Body of pancreas (tissue), 4 donors: ENCODE measurements at regions not wholly inside any gene's neighbourhood (a gene's known extent, or its start where the extent isn't known, plus 50 kb on each side); places are given as distances from the start of the nearest gene placed in this dataset.

ENCODE experiments used
- ATAC-seq: fragments of 150-250 bp; one replicate; pipeline ENCODE4 v1.9.1; 2016
- DNase-seq, 4 donors: peaks; one replicate each; pipeline ENCODE4 v3.0.0-alpha.2; 2019
- H3K27ac ChIP-seq, 4 donors: fragments of 200-600 bp; sonication (generic); 1 replicate in 3 of 4; 2 replicates in 1 of 4; pipeline versions ENCODE4 v1.5.1 to v1.6.1; 2016 to 2019; ENCODE audit warnings: mild to moderate bottlenecking in 1 of 4, mixed read lengths in 1 of 4, moderate library complexity in 1 of 4
- H3K27me3 ChIP-seq, 2 donors: fragments of 200-600 bp; sonication (generic); one replicate each; pipeline ENCODE4 v1.6.0; 2016; ENCODE audit warnings: mild to moderate bottlenecking in 1 of 2
- H3K36me3 ChIP-seq, 2 donors: fragments of 200-600 bp; sonication (generic); replicated peaks in 1 of 2; 2 replicates each; pipeline ENCODE4 v1.5.1; 2016; ENCODE audit warnings: low read depth in 2 of 2; ENCODE audit not compliant: insufficient read depth in 1 of 2
- H3K4me1 ChIP-seq: fragments of 200-600 bp; sonication (generic); one replicate; pipeline ENCODE4 v1.6.0; 2016
- H3K4me3 ChIP-seq, 2 donors: fragments of 200-600 bp; sonication (generic); 1 replicate in 1 of 2; 2 replicates in 1 of 2; pipeline ENCODE4 v1.5.1; 2016 to 2019
- H3K9me3 ChIP-seq, 3 donors: fragments of 200-600 bp; sonication (generic); 1 replicate in 2 of 3; 2 replicates in 1 of 3; pipeline ENCODE4 v1.5.1; 2016
- POLR2A ChIP-seq, 3 donors: fragments of 450-650 bp; IDR thresholded peaks; one replicate each; pipeline ENCODE4 v1.6.1; 2016; ENCODE audit warnings: antibody characterized with exemption in 3 of 3, mild to moderate bottlenecking in 2 of 3
- WGBS, 2 donors: methylation state at CpG; one replicate each; pipeline ENCODE4 v1.1.5; 2017; 5-methylcytosine and 5-hydroxymethylcytosine counted together
- intact Hi-C: fragments of 100-400 bp; cut with DNase I; formaldehyde crosslinking; loops from one replicate; pipeline ENCODE4 v1.15.1; 2023
- TF ChIP-seq, protein P1 (sequence below), 7 experiments: fragments of 450-650 bp in 4 of 7; fragments of 200-600 bp in 3 of 7; sonication (generic) in 3 of 7; IDR thresholded peaks; one replicate each; pipeline ENCODE4 v1.5.1; 2016 to 2019; ENCODE audit warnings: antibody characterized with exemption in 7 of 7

DNA sequence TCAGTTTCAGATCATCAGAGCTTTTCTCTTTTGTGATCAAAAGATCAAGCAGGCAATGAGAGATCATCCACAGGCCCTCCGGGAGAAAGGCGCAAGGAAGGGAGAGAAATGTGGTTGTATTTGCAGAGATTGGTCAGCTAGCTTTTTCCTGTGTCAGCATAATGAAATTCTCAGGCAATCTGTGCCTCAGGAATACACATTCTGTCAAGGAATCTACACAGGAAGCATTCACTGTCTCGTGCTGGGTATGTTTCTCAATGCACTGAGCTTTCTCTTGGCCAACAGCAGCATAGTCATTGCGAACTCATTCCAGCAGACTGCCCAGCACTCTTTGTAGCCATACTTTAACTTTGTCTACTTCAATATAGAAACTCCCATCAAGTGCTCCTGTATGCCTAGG lies 413.7 kb downstream of the PPP3CA start:
- no peak for TF ChIP-seq POLR2A (IDR thresholded peaks at IDR 0.05)
- TF ChIP-seq, protein P1, sequence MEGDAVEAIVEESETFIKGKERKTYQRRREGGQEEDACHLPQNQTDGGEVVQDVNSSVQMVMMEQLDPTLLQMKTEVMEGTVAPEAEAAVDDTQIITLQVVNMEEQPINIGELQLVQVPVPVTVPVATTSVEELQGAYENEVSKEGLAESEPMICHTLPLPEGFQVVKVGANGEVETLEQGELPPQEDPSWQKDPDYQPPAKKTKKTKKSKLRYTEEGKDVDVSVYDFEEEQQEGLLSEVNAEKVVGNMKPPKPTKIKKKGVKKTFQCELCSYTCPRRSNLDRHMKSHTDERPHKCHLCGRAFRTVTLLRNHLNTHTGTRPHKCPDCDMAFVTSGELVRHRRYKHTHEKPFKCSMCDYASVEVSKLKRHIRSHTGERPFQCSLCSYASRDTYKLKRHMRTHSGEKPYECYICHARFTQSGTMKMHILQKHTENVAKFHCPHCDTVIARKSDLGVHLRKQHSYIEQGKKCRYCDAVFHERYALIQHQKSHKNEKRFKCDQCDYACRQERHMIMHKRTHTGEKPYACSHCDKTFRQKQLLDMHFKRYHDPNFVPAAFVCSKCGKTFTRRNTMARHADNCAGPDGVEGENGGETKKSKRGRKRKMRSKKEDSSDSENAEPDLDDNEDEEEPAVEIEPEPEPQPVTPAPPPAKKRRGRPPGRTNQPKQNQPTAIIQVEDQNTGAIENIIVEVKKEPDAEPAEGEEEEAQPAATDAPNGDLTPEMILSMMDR (IDR thresholded peaks at IDR 0.05) = no peak
- Histone ChIP-seq H3K36me3 (no peaks in the 10 kb centered on the region), H3K4me3 (no peak overlapping the region), H3K4me1 (no peaks in the 10 kb centered on the region), H3K27ac (no peak overlapping the region), H3K27me3 (no peaks in the 10 kb centered on the region), H3K9me3 (no peaks in the 10 kb centered on the region)
- 65 to 70% methylated on average over 4 of the region's 4 CpGs for WGBS, 2 donors
- DNase-seq = no peak
- ATAC-seq = no peak
- intact Hi-C loops = no loop called here

DNA sequence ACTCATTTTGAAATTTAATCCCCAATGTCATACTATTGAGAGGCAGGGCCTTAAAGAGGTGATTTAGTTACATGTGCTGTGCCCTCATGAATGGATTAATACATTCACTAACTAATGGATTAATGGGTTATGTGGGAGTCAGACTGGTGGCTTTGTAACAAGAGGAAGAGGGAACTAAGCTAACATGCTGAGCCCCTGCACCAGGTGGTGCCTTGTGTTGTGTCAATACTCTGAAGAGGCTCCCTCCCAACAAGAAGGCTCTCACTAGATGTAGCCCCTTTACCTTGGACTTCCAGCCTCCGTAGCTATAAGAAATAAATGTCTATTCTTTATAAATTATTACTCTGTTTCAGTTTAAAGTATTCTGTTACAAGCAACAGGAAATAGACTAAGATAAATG lies 411.9 kb upstream of the EMCN start:
- 36 to 64% methylated on average over 1 of the region's 1 CpG for WGBS, 2 donors
- H3K27me3 ChIP-seq = no peaks in the 10 kb centered on the region
- no peak overlapping the region for H3K27ac ChIP-seq
- H3K36me3 ChIP-seq = no peaks in the 10 kb centered on the region
- DNase-seq = no peak
- no peak for TF ChIP-seq POLR2A (IDR thresholded peaks at IDR 0.05)
- TF ChIP-seq, protein P1 (IDR thresholded peaks at IDR 0.05) = no peak
- no peak overlapping the region for H3K4me3 ChIP-seq
- intact Hi-C loops = no loop called here
- H3K4me1 ChIP-seq = no peaks in the 10 kb centered on the region
- no peaks in the 10 kb centered on the region for H3K9me3 ChIP-seq
- ATAC-seq = no peak

DNA sequence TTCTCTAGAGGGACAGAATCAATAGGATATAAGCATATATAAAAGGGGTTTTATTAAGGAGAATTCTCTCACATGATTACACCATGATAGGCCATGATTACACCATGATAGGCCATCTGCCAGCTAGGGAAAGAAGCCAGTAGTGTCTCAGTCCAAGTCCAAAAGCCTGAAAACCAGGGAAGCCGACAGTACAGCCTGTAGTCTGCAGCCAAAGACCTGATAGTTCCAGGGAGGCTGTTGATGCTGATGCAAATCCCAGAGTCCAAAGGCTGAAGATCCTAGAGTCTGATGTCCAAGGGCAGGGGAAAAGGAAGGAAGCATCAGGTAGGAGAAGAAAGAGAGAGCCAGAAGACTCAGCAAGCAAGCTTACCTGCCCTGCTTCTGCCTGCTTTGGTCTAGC lies 411.3 kb upstream of the EMCN start:
- DNase-seq = no peak
- WGBS, 2 donors = 58 to 67% methylated on average over 1 of the region's 1 CpG
- Histone ChIP-seq H3K36me3 (no peaks in the 10 kb centered on the region), H3K4me3 (no peak overlapping the region), H3K27ac (no peak overlapping the region), H3K9me3 (no peaks in the 10 kb centered on the region), H3K27me3 (no peaks in the 10 kb centered on the region), H3K4me1 (no peaks in the 10 kb centered on the region)
- intact Hi-C loops = no loop called here
- TF ChIP-seq, protein P1 (IDR thresholded peaks at IDR 0.05) = no peak
- no peak for TF ChIP-seq POLR2A (IDR thresholded peaks at IDR 0.05)
- no peak for ATAC-seq

- Histone ChIP-seq H3K27me3 (no peaks in the 10 kb centered on the region), H3K9me3 (no peaks in the 10 kb centered on the region), H3K36me3 (no peaks in the 10 kb centered on the region), H3K4me3 (no peak overlapping the region), H3K27ac (no peak overlapping the region), H3K4me1 (no peaks in the 10 kb centered on the region)
- intact Hi-C loops = no loop called here
- TF ChIP-seq, protein P1 (IDR thresholded peaks at IDR 0.05) = no peak
- TF ChIP-seq POLR2A (IDR thresholded peaks at IDR 0.05) = no peak
- WGBS, 2 donors = 68 to 72% methylated on average over 2 of the region's 2 CpGs
- ATAC-seq (no peak), DNase-seq (no peak)
Observed at GRCh38 chr4:100926039-100926717, 408.4 kb upstream of the EMCN start.

DNA sequence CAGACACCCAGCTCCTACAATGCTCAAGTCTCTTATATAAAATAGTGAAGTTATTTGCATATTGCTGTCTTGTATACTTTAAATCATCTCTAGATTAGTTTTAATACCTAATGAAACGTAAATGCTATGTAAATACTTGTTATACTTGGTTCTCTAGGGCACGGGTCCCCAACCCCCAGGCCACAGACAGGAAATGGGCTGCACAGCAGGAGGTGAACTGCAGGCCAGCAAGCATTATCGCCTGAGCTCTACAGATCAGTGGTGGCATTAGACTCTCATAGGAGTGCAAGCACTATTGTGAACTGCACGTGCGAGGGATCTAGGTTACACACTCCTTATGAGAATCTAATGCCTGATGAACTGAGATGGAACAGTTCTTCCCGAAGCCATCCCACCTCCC lies 395.9 kb upstream of the EMCN start:
- Histone ChIP-seq H3K4me1 (no peaks in the 10 kb centered on the region), H3K36me3 (no peaks in the 10 kb centered on the region), H3K27me3 (no peaks in the 10 kb centered on the region), H3K27ac (no peak overlapping the region), H3K9me3 (no peaks in the 10 kb centered on the region), H3K4me3 (no peak overlapping the region)
- no peak for ATAC-seq
- no peak for TF ChIP-seq POLR2A (IDR thresholded peaks at IDR 0.05)
- TF ChIP-seq, protein P1 (IDR thresholded peaks at IDR 0.05) = no peak
- intact Hi-C loops = no loop called here
- DNase-seq = no peak
- WGBS, 2 donors = 69 to 70% methylated on average over 6 of the region's 6 CpGs
